H1 (cell line): ENCODE measurements at regions not wholly inside any gene's neighbourhood (a gene's known extent, or its start where the extent isn't known, plus 50 kb on each side); places are given as distances from the start of the nearest gene placed in this dataset.

Source experiments
- CTCF ChIA-PET: fragments of 300-600 bp; sonication (Branson Sonifier 250); formaldehyde crosslinking; loops from one replicate; lab custom pipeline; 2021; ENCODE audit not compliant: partially characterized antibody; lab: Charles Lee
- POLR2A ChIA-PET: fragments of 300-600 bp; sonication (Branson Sonifier 250); formaldehyde crosslinking; loops from one replicate; lab custom pipeline; 2021; ENCODE audit warnings: inconsistent platforms; ENCODE audit not compliant: partially characterized antibody; lab: Charles Lee
- DNase-seq, 2 experiments: peaks; one replicate each; pipeline versions ENCODE4 v3.0.0 to v3.0.0-alpha.2; 2010 to 2022; ENCODE audit warnings: low spot score in 2 of 2, low read depth in 1 of 2, mixed read lengths in 1 of 2
- FAIRE-seq: peaks from 2 replicates; lab custom pipeline; 2011; peaks lifted over from hg19 to GRCh38; lab: Jason Lieb, UNC
- H2AFZ ChIP-seq: 2 replicates; pipeline ENCODE4 v1.8.1; 2012; ENCODE audit warnings: low read length, inconsistent platforms
- H2AK5ac ChIP-seq: 2 replicates; pipeline ENCODE4 v1.6.1; 2013; ENCODE audit warnings: low read depth, low read length
- H2BK120ac ChIP-seq: replicated peaks from 2 replicates; pipeline ENCODE3; 2013; ENCODE audit warnings: low read depth, low read length, inconsistent platforms
- H2BK12ac ChIP-seq: 2 replicates; pipeline ENCODE4 v1.6.1; 2013; ENCODE audit warnings: low read depth, low read length
- H2BK15ac ChIP-seq: 2 replicates; pipeline ENCODE4 v1.6.1; 2013; ENCODE audit warnings: low read length
- H2BK20ac ChIP-seq: 2 replicates; pipeline ENCODE4 v1.6.1; 2013; ENCODE audit warnings: low read length
- H2BK5ac ChIP-seq: 2 replicates; pipeline ENCODE4 v1.6.1; 2013; ENCODE audit warnings: low read depth, low read length
- H3K14ac ChIP-seq: 2 replicates; pipeline ENCODE4 v1.6.1; 2013; ENCODE audit warnings: inconsistent platforms; ENCODE audit not compliant: insufficient read length
- H3K18ac ChIP-seq: 2 replicates; pipeline ENCODE4 v1.6.1; 2013; ENCODE audit warnings: low read length; ENCODE audit errors: extremely low read depth
- H3K23ac ChIP-seq: 2 replicates; pipeline ENCODE4 v1.6.1; 2013; ENCODE audit warnings: inconsistent platforms; ENCODE audit not compliant: insufficient read length
- H3K23me2 ChIP-seq: 2 replicates; pipeline ENCODE4 v1.6.1; 2013; ENCODE audit warnings: low read depth, low read length
- H3K27ac ChIP-seq: 2 replicates; pipeline ENCODE4 v1.6.1; 2011; ENCODE audit warnings: low read depth, low read length, inconsistent platforms
- H3K27me3 ChIP-seq, 4 experiments: replicated peaks in 1 of 4; 1 replicate in 1 of 4; 2 replicates in 3 of 4; pipeline versions ENCODE4 v1.6.1 to v1.8.1; 2011 to 2013; ENCODE audit warnings: low read length in 3 of 4, mild to moderate bottlenecking in 3 of 4, inconsistent platforms in 2 of 4, mixed read lengths in 2 of 4, moderate library complexity in 1 of 4; ENCODE audit not compliant: control insufficient read depth in 3 of 4, insufficient read depth in 3 of 4; ENCODE audit errors: extremely low read depth in 1 of 4
- H3K36me3 ChIP-seq, 4 experiments: 2 replicates each; pipeline versions ENCODE4 v1.6.1 to v1.8.1; 2011 to 2013; ENCODE audit warnings: mild to moderate bottlenecking in 4 of 4, low read length in 3 of 4, moderate library complexity in 2 of 4, control low read depth in 1 of 4, inconsistent platforms in 1 of 4; ENCODE audit not compliant: insufficient read depth in 4 of 4, control insufficient read depth in 2 of 4
- H3K4ac ChIP-seq: replicated peaks from 2 replicates; pipeline ENCODE3; 2013; ENCODE audit warnings: low read length, low read depth, mixed read lengths, inconsistent platforms; ENCODE audit not compliant: insufficient read length
- H3K4me1 ChIP-seq, 4 experiments: replicated peaks in 1 of 4; 1 replicate in 1 of 4; 2 replicates in 3 of 4; pipeline versions ENCODE4 v1.6.1 to v1.8.1; 2011 to 2013; ENCODE audit warnings: low read length in 3 of 4, inconsistent platforms in 2 of 4, mixed read lengths in 1 of 4; ENCODE audit not compliant: insufficient read depth in 4 of 4, control insufficient read depth in 3 of 4
- H3K4me2 ChIP-seq, 2 experiments: 2 replicates each; pipeline versions ENCODE4 v1.6.1 to v1.8.1; 2011 to 2013; ENCODE audit warnings: low read depth in 2 of 2, low read length in 2 of 2, control low read depth in 1 of 2, inconsistent platforms in 1 of 2, mild to moderate bottlenecking in 1 of 2; ENCODE audit not compliant: insufficient read depth in 1 of 2
- H3K4me3 ChIP-seq, 4 experiments: fragments of 200-600, 300-600 bp in 1 of 4; sonication (generic), shearing (Covaris generic), sonication (Bioruptor Twin) in 1 of 4; 2 replicates each; pipeline versions ENCODE4 v1.5.1 to v1.8.1; 2011 to 2016; ENCODE audit warnings: low read length in 4 of 4, low read depth in 3 of 4, control low read depth in 2 of 4, inconsistent platforms in 2 of 4, mild to moderate bottlenecking in 2 of 4, mixed read lengths in 1 of 4, moderate library complexity in 1 of 4; ENCODE audit not compliant: insufficient read depth in 2 of 4; ENCODE audit errors: extremely low read depth in 1 of 4
- H3K56ac ChIP-seq: replicated peaks from 2 replicates; pipeline ENCODE3; 2013; ENCODE audit warnings: low read depth, mild to moderate bottlenecking, mixed read lengths, low read length, inconsistent platforms; ENCODE audit not compliant: insufficient read length
- H3K79me1 ChIP-seq: 2 replicates; pipeline ENCODE4 v1.6.1; 2013; ENCODE audit warnings: low read depth, low read length, control low read depth
- H3K79me2 ChIP-seq, 2 experiments: 2 replicates each; pipeline versions ENCODE4 v1.6.1 to v1.8.1; 2012 to 2013; ENCODE audit warnings: low read length in 2 of 2, mild to moderate bottlenecking in 2 of 2, inconsistent platforms in 1 of 2; ENCODE audit not compliant: insufficient read depth in 2 of 2, control insufficient read depth in 1 of 2
- H3K9ac ChIP-seq, 4 experiments: replicated peaks in 1 of 4; 1 replicate in 1 of 4; 2 replicates in 3 of 4; pipeline versions ENCODE4 v1.6.1 to v1.8.1; 2011 to 2013; ENCODE audit warnings: low read depth in 3 of 4, low read length in 3 of 4, control low read depth in 2 of 4, mild to moderate bottlenecking in 2 of 4, moderate library complexity in 2 of 4, inconsistent platforms in 1 of 4; ENCODE audit errors: extremely low read depth in 1 of 4
- H3K9me3 ChIP-seq, 2 experiments: 2 replicates each; pipeline versions ENCODE4 v1.6.1 to v1.8.1; 2012 to 2013; ENCODE audit warnings: mild to moderate bottlenecking in 2 of 2, moderate library complexity in 2 of 2, control low read depth in 1 of 2, inconsistent platforms in 1 of 2, low read depth in 1 of 2, low read length in 1 of 2, mixed read lengths in 1 of 2; ENCODE audit not compliant: insufficient read depth in 2 of 2
- H4K20me1 ChIP-seq, 2 experiments: replicated peaks in 1 of 2; 2 replicates each; pipeline versions ENCODE3 to v1.8.1; 2011 to 2013; ENCODE audit warnings: inconsistent platforms in 2 of 2, low read length in 2 of 2, mild to moderate bottlenecking in 1 of 2; ENCODE audit not compliant: insufficient read depth in 2 of 2, control insufficient read depth in 1 of 2
- H4K5ac ChIP-seq: 2 replicates; pipeline ENCODE4 v1.6.1; 2013; ENCODE audit warnings: low read length, low read depth, mixed read lengths, inconsistent platforms; ENCODE audit not compliant: insufficient read length
- H4K8ac ChIP-seq: 2 replicates; pipeline ENCODE4 v1.8.0; 2013; ENCODE audit warnings: mild to moderate bottlenecking, moderate library complexity, low read length, inconsistent platforms; ENCODE audit not compliant: insufficient read depth; ENCODE audit errors: extremely low read depth
- H4K91ac ChIP-seq: replicated peaks from 2 replicates; pipeline ENCODE3; 2013; ENCODE audit warnings: low read length, mixed read lengths, inconsistent platforms; ENCODE audit not compliant: insufficient read length
- CTCF ChIP-seq, 3 experiments: IDR thresholded peaks; 1 replicate in 2 of 3; 2 replicates in 1 of 3; pipeline versions ENCODE4 v1.5.1 to v1.6.1; 2011; ENCODE audit warnings: low read length in 3 of 3, mild to moderate bottlenecking in 3 of 3, inconsistent platforms in 2 of 3, low read depth in 1 of 3, moderate library complexity in 1 of 3; ENCODE audit not compliant: insufficient read depth in 1 of 3; ENCODE audit errors: control extremely low read depth in 1 of 3
- GABPA ChIP-seq: IDR thresholded peaks from 2 replicates; pipeline ENCODE4 v1.6.1; 2011; ENCODE audit warnings: mild to moderate bottlenecking, low read length, moderate library complexity, borderline replicate concordance; ENCODE audit not compliant: insufficient read depth
- GTF2F1 ChIP-seq: IDR thresholded peaks from 2 replicates; pipeline ENCODE4 v1.6.1; 2012; ENCODE audit warnings: low read depth, low read length, improper control_type of control experiment, borderline replicate concordance
- NANOG ChIP-seq: IDR thresholded peaks from 2 replicates; pipeline ENCODE4 v1.6.1; 2011; ENCODE audit warnings: low read length, low read depth, mild to moderate bottlenecking, inconsistent platforms; ENCODE audit not compliant: insufficient read depth, poor library complexity, severe bottlenecking
- RFX5 ChIP-seq: IDR thresholded peaks from 2 replicates; pipeline ENCODE4 v1.6.1; 2011; ENCODE audit warnings: low read depth, low read length, improper control_type of control experiment, borderline replicate concordance
- SP2 ChIP-seq: IDR thresholded peaks from 2 replicates; pipeline ENCODE4 v1.6.1; 2012; ENCODE audit warnings: mild to moderate bottlenecking, low read length, inconsistent platforms
- TEAD4 ChIP-seq: IDR thresholded peaks from 2 replicates; pipeline ENCODE4 v1.6.1; 2012; ENCODE audit warnings: low read depth, low read length, inconsistent platforms, mixed read lengths
- WGBS, 2 experiments: shearing (Covaris generic) in 1 of 2; methylation state at CpG; one replicate each; pipeline versions ENCODE4 v1.1.6 to v1.1.7; 2013 to 2015; ENCODE audit warnings: low lambda C conversion rate in 2 of 2, mixed read lengths in 2 of 2, inconsistent platforms in 1 of 2, low coverage in 1 of 2, missing lambda C conversion rate in 1 of 2; ENCODE audit not compliant: insufficient replicate concordance in 2 of 2, insufficient coverage in 1 of 2, insufficient read length in 1 of 2; ENCODE audit errors: extremely low coverage in 1 of 2, missing lambda C conversion rate in 1 of 2; 5-methylcytosine and 5-hydroxymethylcytosine counted together
- TF ChIP-seq, protein P1 (sequence below): IDR thresholded peaks from 2 replicates; pipeline ENCODE4 v1.6.1; 2012; ENCODE audit warnings: inconsistent platforms

- Histone ChIP-seq H4K20me1 (no peaks in the 10 kb centered on the region), H2BK20ac (no peak overlapping the region), H3K4me2 (no peak overlapping the region), H2BK5ac (no peak overlapping the region), H3K79me1 (no peaks in the 10 kb centered on the region), H4K5ac (no peak overlapping the region), H2BK120ac (no peak overlapping the region), H3K4me3 (no peak overlapping the region), H2BK15ac (no peak overlapping the region), H3K27me3 (no peaks in the 10 kb centered on the region), H3K18ac (no peak overlapping the region), H3K23ac (no peak overlapping the region), H2BK12ac (no peak overlapping the region), H3K4ac (no peak overlapping the region), H4K8ac (peak overlapping the region; percentile 68), H3K23me2 (no peaks in the 10 kb centered on the region), H3K79me2 (no peaks in the 10 kb centered on the region), H3K9me3 (no peaks in the 10 kb centered on the region), H2AFZ (no peak overlapping the region), H3K27ac (no peak overlapping the region), H3K36me3 (no peaks in the 10 kb centered on the region), H4K91ac (no peak overlapping the region), H3K9ac (no peak overlapping the region), H3K14ac (no peak overlapping the region), H2AK5ac (no peak overlapping the region), H3K4me1 (no peaks in the 10 kb centered on the region), H3K56ac (no peak overlapping the region)
- ChIA-PET CTCF (interaction anchor here (1.0 to 2.4 kb wide), 3 partner anchors 33 to 143 kb away, joined by 3 to 11 read pairs (median 7); no protein-coding TSS in a partner anchor), POLR2A (interaction anchor here (0.7 kb wide), 1 partner anchor 66 kb away, joined by 3 read pairs; no protein-coding TSS in a partner anchor)
- TF ChIP-seq, protein P1, sequence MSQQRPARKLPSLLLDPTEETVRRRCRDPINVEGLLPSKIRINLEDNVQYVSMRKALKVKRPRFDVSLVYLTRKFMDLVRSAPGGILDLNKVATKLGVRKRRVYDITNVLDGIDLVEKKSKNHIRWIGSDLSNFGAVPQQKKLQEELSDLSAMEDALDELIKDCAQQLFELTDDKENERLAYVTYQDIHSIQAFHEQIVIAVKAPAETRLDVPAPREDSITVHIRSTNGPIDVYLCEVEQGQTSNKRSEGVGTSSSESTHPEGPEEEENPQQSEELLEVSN, result no peak
- no peak for TF ChIP-seq NANOG
- TF ChIP-seq CTCF (IDR thresholded peaks at IDR 0.05; ENCODE audit: control extremely low read depth in 1 of 3, insufficient read depth in 1 of 3, low read depth in 1 of 3, low read length in 3 of 3), result no peak
- TF ChIP-seq TEAD4, result no peak
- TF ChIP-seq RFX5, result no peak
- TF ChIP-seq GABPA, result no peak
- TF ChIP-seq SP2, result no peak
- TF ChIP-seq GTF2F1, result no peak
- WGBS, 2 experiments, result 80% methylated on average over 1 of the region's 1 CpG; no CpG with 5 or more reads in 1 of the 2 experiments
- no peak for FAIRE-seq
- peak in 1 of 2 experiments; percentile 8 for DNase-seq
Observed at GRCh38 chr18:78911751-78912283, 67.8 kb upstream of the SALL3 start.
